ENCODE measurements at regions not wholly inside any gene's neighbourhood (a gene's known extent, or its start where the extent isn't known, plus 50 kb on each side); places are given as distances from the start of the nearest gene placed in this dataset.
"Not testable (repeated sequence)": the region's sequence is repeated elsewhere in the genome, so short reads cannot be mapped to it uniquely, and the experiment has no call there.

DNA sequence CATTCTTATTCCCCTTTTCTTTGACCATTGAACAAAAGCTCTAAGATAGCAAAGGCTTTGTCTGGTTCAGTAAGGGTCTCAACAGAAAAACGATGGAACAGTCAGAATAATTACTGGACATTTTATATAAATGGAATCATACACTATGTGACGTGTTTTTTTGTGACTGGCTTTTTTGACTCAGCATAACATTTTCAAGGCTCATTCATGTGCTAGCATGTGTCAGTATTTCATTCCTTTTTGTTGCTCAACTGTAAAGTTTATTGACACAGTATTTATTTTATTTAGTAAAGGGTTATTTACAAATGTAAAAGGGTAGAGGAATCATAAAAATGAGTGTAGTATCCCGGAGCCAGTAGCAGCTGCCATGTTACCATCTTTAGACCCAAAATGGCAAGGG lies 226.2 kb downstream of the CDRT15L2 start:
- WGBS, 2 donors = 72 to 74% methylated on average over 3 of the region's 3 CpGs
- TF ChIP-seq POLR2A (IDR thresholded peaks at IDR 0.05) = no peak
- TF ChIP-seq, protein P1, sequence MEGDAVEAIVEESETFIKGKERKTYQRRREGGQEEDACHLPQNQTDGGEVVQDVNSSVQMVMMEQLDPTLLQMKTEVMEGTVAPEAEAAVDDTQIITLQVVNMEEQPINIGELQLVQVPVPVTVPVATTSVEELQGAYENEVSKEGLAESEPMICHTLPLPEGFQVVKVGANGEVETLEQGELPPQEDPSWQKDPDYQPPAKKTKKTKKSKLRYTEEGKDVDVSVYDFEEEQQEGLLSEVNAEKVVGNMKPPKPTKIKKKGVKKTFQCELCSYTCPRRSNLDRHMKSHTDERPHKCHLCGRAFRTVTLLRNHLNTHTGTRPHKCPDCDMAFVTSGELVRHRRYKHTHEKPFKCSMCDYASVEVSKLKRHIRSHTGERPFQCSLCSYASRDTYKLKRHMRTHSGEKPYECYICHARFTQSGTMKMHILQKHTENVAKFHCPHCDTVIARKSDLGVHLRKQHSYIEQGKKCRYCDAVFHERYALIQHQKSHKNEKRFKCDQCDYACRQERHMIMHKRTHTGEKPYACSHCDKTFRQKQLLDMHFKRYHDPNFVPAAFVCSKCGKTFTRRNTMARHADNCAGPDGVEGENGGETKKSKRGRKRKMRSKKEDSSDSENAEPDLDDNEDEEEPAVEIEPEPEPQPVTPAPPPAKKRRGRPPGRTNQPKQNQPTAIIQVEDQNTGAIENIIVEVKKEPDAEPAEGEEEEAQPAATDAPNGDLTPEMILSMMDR (IDR thresholded peaks at IDR 0.05) = no peak
- TF ChIP-seq EP300 (IDR thresholded peaks at IDR 0.05) = no peak
- no peak for TF ChIP-seq POLR2AphosphoS5 (IDR thresholded peaks at IDR 0.05)
- ATAC-seq (ENCODE audit: low FRiP score in 2 of 2) (no peak), DNase-seq (no peak)
- Histone ChIP-seq H3K27me3 (no peaks in the 10 kb centered on the region), H3K27ac (no peak overlapping the region), H3K4me1 (no peaks in the 10 kb centered on the region), H3K36me3 (no peaks in the 10 kb centered on the region), H3K9me3 (no peaks in the 10 kb centered on the region), H3K4me3 (no peak overlapping the region)

DNA sequence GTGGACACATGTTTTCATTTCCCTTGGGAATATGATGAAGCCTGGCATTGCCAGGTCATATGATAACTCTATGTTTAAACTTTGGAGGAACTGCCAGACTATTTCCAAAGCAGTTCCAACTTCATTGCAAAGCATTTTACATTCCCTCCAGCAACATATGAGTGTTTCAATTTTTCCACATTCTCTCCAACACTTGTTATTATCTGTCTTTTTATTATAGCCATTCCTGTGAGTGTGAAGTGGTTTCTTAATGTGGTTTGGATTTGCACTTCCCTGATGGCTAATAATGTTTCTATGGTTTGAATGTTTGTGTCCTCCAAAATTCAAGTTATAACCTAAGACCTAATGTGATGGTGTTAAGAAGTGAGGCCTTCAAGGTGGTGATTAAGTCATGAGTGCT lies 228.0 kb downstream of the CDRT15L2 start:
- not testable (repeated sequence) for ATAC-seq (ENCODE audit: low FRiP score in 2 of 2); H3K9me3 ChIP-seq; H3K27me3 ChIP-seq; H3K4me1 ChIP-seq; H3K36me3 ChIP-seq; H3K4me3 ChIP-seq; H3K27ac ChIP-seq; DNase-seq

DNA sequence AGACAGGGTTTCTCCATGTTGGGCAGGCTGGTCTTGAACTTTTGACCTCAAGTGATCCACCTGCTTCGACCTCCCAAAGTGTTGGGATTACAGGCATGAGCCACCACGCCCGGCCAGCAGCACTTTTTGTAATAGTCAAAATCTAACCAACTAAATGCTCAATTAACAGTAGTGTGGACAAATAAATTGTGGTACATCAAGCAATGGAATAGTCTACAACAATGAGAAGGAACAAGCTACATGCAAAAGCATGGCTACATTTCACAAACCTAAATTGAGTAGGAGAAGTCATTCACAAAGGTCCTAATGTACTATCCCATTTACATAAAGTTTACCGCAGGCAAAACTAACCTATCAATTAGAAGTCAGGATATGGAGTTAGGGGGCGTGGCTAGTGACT lies 227.4 kb downstream of the USP22 start:
- H3K4me3 ChIP-seq; DNase-seq; H3K36me3 ChIP-seq; H3K27ac ChIP-seq; ATAC-seq (ENCODE audit: low FRiP score in 2 of 2); H3K9me3 ChIP-seq; H3K27me3 ChIP-seq; H3K4me1 ChIP-seq: not testable (repeated sequence)
- 95 to 98% methylated on average over 5 of the region's 5 CpGs for WGBS, 2 donors

DNA sequence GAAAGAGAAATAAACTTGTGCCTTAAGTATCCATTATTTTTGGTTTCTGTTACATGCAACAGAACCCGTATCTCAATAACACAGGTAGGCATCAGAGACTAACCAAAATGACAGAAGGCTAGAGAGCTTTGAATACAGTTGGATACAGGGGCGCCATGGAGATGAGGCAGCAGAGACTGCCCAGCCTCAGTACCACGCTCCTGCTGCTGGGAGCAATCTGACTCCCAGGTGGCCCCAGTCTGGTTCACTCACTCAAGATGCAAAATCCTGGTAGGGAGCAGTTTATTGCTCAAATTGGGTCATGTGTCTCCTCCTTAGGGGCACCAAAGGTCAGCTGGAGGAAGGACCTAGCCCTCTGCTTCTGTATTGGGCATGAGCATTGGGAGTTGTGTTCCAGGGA lies 218.9 kb downstream of the USP22 start:
- Histone ChIP-seq H3K4me1 (no peaks in the 10 kb centered on the region), H3K9me3 (peaks cover 0 to 9% (median 0%) of the 10 kb centered on the region in 4 donors), H3K4me3 (no peak overlapping the region), H3K27ac (no peak overlapping the region), H3K27me3 (no peaks in the 10 kb centered on the region), H3K36me3 (no peaks in the 10 kb centered on the region)
- TF ChIP-seq POLR2AphosphoS5 (IDR thresholded peaks at IDR 0.05) (no peak), POLR2A (IDR thresholded peaks at IDR 0.05) (no peak), EP300 (IDR thresholded peaks at IDR 0.05) (no peak)
- TF ChIP-seq, protein P1 (IDR thresholded peaks at IDR 0.05) = no peak
- 87 to 88% methylated on average over 3 of the region's 3 CpGs for WGBS, 2 donors
- no peak for ATAC-seq (ENCODE audit: low FRiP score in 2 of 2)
- DNase-seq = no peak

DNA sequence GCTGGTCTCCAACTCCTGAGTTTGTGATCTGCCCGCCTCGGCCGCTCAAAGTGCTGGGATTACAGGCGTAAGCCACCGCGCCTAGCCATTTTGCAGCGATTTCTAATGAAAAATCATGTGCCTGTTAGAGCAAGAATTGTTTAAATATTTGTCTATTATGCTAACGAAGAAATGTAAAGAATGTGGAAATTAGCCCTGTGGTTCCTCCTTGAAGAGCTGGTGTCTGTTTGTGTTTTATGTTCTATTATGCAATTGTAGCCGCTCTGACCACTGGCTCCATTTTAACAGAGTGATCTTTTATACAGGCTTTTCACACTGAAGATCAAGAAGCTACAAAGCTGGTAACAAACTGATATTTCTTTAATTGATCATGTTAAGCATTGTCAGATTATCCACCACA lies 217.3 kb downstream of the USP22 start:
- ATAC-seq (ENCODE audit: low FRiP score in 2 of 2) (no peak), DNase-seq (no peak)
- H3K27ac ChIP-seq = no peak overlapping the region
- H3K9me3 ChIP-seq = peaks cover 0 to 9% (median 0%) of the 10 kb centered on the region in 4 donors
- no peaks in the 10 kb centered on the region for H3K27me3 ChIP-seq
- no peak overlapping the region for H3K4me3 ChIP-seq
- no peaks in the 10 kb centered on the region for H3K4me1 ChIP-seq
- no peaks in the 10 kb centered on the region for H3K36me3 ChIP-seq
- TF ChIP-seq, protein P1 (IDR thresholded peaks at IDR 0.05) = no peak
- TF ChIP-seq POLR2AphosphoS5 (IDR thresholded peaks at IDR 0.05) = no peak
- no peak for TF ChIP-seq POLR2A (IDR thresholded peaks at IDR 0.05)
- no peak for TF ChIP-seq EP300 (IDR thresholded peaks at IDR 0.05)
- WGBS, 2 donors = 75 to 79% methylated on average over 9 of the region's 9 CpGs

DNA sequence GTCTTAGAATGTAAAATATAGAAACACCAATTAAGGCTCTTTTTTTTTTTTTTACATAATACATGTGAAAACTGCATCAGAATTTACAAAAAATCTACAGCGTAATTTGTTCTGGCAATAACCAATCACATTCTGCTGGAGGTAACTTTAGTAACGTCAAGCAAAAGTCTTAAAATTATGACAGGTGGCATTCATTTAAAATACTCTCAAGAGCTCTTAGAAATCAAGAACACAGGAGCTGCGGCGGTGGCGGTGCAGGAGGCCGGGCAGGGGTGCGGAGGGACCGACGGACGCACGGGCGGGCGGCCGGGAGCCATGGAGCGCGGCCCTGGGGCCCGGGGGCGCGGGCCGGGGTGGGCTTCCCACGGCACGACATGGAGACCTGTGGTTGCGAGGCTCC lies 202.4 kb downstream of the USP22 start:
- Histone ChIP-seq H3K27me3 (peaks cover 0 to 24% (median 2%) of the 10 kb centered on the region in 4 donors), H3K4me1 (peaks cover 0 to 23% (median 5%) of the 10 kb centered on the region in 4 donors), H3K4me3 (peak overlapping the region in 2 of 4 donors; percentile 8 to 13)
- DNase-seq = peak in 1 of 2 donors; percentile 39
- not testable (repeated sequence) for H3K27ac ChIP-seq; H3K36me3 ChIP-seq; ATAC-seq (ENCODE audit: low FRiP score in 2 of 2); H3K9me3 ChIP-seq
- WGBS, 2 donors = 10 to 22% methylated on average over 11 to 15 of the region's 23 CpGs

DNA sequence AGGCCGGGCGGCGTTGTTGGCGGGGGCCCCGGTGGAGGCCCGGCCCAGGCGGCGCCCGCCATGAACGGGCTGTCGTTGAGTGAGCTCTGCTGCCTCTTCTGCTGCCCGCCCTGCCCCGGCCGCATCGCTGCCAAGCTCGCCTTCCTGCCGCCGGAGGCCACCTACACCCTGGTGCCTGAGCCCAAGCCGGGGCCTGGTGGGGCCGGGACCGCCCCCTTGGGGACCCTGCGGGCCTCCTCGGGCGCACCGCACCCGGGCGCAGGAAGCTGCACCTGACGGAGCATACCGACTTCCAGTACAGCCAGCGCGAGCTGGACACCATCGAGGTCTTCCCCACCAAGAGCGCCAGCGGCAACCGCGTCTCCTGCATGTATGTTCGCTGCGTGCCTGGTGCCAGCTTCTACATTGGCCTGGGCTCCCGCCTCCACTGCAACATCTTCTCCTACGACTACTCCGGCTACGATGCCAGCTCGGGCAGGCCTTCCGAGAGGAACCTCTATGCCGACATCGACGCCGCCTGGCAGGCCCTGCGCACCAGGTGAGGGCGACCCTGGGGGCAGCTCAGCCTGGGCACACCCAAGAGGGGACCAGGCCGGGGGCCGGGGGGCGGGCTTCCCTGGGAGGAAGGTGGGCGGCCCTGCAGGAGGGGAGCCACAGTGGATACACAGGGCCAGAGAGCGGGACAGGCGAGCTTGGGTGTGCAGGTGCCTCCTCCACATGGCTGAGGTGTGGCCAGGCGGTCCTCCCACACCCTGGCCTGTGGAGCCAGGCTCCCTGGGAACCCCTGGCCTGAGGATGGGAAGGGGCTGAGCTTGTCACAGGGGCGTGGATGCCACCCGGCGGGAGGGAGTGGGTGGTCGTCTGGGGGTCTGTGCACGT lies 201.6 kb downstream of the USP22 start:
- peaks cover 0 to 24% (median 2%) of the 10 kb centered on the region in 4 donors for H3K27me3 ChIP-seq
- H3K27ac ChIP-seq; H3K9me3 ChIP-seq; ATAC-seq (ENCODE audit: low FRiP score in 2 of 2); H3K36me3 ChIP-seq: not testable (repeated sequence)
- WGBS, 2 donors = 45 to 56% methylated on average over 17 to 46 of the region's 62 CpGs
- peaks cover 0 to 23% (median 5%) of the 10 kb centered on the region in 4 donors for H3K4me1 ChIP-seq
- DNase-seq = peak in 1 of 2 donors; percentile 78
- H3K4me3 ChIP-seq = peak overlapping the region in 2 of 4 donors; percentile 8 to 13

DNA sequence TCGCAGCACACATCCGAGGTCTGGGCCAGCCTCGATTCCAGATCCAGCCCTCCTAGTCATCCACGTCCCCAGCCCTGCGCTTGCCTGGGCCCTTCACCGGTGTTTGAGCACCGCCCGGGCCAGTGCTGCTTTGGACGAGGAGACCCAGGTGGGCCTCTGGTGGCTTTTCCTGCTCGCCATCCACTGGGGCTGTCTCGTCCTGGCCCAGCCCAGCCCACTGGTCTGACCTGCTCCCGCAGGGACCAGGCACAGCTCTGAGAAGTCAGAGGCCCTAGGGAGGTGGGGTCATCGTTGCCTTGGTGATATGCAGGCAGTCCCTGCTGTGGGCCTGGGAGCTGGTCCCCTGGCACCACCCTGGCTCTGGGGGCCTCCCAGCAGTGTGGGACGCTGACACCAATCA lies 200.8 kb downstream of the USP22 start:
- H3K36me3 ChIP-seq; H3K4me3 ChIP-seq; ATAC-seq (ENCODE audit: low FRiP score in 2 of 2); H3K27ac ChIP-seq; H3K9me3 ChIP-seq: not testable (repeated sequence)
- Histone ChIP-seq H3K27me3 (peaks cover 0 to 24% (median 2%) of the 10 kb centered on the region in 4 donors), H3K4me1 (peaks cover 0 to 23% (median 5%) of the 10 kb centered on the region in 4 donors)
- 80 to 90% methylated on average over 2 to 8 of the region's 14 CpGs for WGBS, 2 donors
- DNase-seq = peak in 1 of 2 donors; percentile 32

DNA sequence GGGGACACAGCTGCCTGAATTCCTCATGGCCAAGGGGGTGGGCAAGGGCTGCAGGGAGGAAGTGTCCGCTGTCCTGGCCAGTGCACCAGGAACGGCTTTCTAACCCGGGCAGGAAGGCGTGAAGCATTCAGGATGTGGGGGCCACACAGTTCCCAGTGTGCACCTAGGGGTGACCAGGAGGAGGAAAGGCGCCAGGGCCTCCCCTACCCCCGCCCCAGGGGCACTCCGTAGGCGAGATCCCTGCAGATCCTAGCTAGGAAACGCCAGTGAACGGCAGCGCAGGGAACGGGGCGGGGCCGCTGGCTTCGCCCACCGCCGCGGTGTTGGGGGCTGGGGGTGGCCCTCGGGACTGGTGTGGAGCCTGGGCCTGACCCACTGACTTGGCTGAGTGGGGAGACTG lies 199.6 kb downstream of the USP22 start:
- ATAC-seq (ENCODE audit: low FRiP score in 2 of 2); H3K36me3 ChIP-seq; H3K27ac ChIP-seq; H3K9me3 ChIP-seq: not testable (repeated sequence)
- Histone ChIP-seq H3K27me3 (peaks cover 0 to 24% (median 2%) of the 10 kb centered on the region in 4 donors), H3K4me3 (peak overlapping the region in 2 of 4 donors; percentile 25 to 26), H3K4me1 (peaks cover 0 to 23% (median 5%) of the 10 kb centered on the region in 4 donors)
- WGBS, 2 donors = 82% methylated on average over 3 of the region's 19 CpGs; no CpG with 5 or more reads in 1 of the 2 donors
- DNase-seq = peak in 1 of 2 donors; percentile 75

All from upper lobe of left lung (tissue), 6 donors.